SK-N-SH (cell line): ENCODE measurements at regions not wholly inside any gene's neighbourhood (a gene's known extent, or its start where the extent isn't known, plus 50 kb on each side); places are given as distances from the start of the nearest gene placed in this dataset.

Source experiments
- CTCF ChIA-PET: fragments of 300-600, 350-600 bp; formaldehyde crosslinking; extraction: SDS; loops from one replicate; lab custom pipeline; 2021; lab: Yijun Ruan, JAX
- POLR2A ChIA-PET: fragments of 350-600 bp; sonication (Branson Sonifier 250); formaldehyde crosslinking; extraction: SDS; loops from one replicate; lab custom pipeline; 2020; ENCODE audit warnings: antibody characterized with exemption, inconsistent platforms; lab: Yijun Ruan, JAX
- DNase-seq: peaks from one replicate; pipeline ENCODE4 v3.0.0; 2012
- H2AFZ ChIP-seq: fragments of 200-600 bp; sonication (generic); 2 replicates; pipeline ENCODE4 v1.8.1; 2016; ENCODE audit warnings: antibody characterized with exemption, mild to moderate bottlenecking, low read depth
- H3F3A ChIP-seq: fragments of 200-600 bp; sonication (generic); replicated peaks from 2 replicates; pipeline ENCODE3; 2016; ENCODE audit warnings: antibody characterized with exemption, mild to moderate bottlenecking; ENCODE audit not compliant: insufficient read depth
- H3K27ac ChIP-seq, 2 experiments: fragments of 200-500 bp in 1 of 2; fragments of 200-600 bp in 1 of 2; sonication (Bioruptor generic) in 1 of 2; sonication (generic), shearing (Covaris generic) in 1 of 2; 2 replicates each; pipeline versions ENCODE4 v1.5.1 to v1.6.1; 2014 to 2016; ENCODE audit warnings: low read depth in 2 of 2, inconsistent platforms in 1 of 2, low read length in 1 of 2, mild to moderate bottlenecking in 1 of 2, mixed read lengths in 1 of 2
- H3K27me3 ChIP-seq: fragments of 200-600 bp; sonication (generic), shearing (Covaris generic); 2 replicates; pipeline ENCODE4 v1.6.1; 2016; ENCODE audit warnings: mixed run types; ENCODE audit not compliant: insufficient read depth
- H3K36me3 ChIP-seq, 2 experiments: fragments of 200-500 bp in 1 of 2; fragments of 200-600 bp in 1 of 2; sonication (Bioruptor generic) in 1 of 2; sonication (generic) in 1 of 2; replicated peaks in 1 of 2; 2 replicates each; pipeline versions ENCODE3 to v1.5.1; 2014 to 2016; ENCODE audit warnings: low read length in 1 of 2, mild to moderate bottlenecking in 1 of 2; ENCODE audit not compliant: insufficient read depth in 2 of 2, control insufficient read depth in 1 of 2
- H3K4me1 ChIP-seq, 2 experiments: fragments of 200-500 bp in 1 of 2; fragments of 200-600 bp in 1 of 2; sonication (Bioruptor generic) in 1 of 2; sonication (generic), shearing (Covaris generic) in 1 of 2; 2 replicates each; pipeline versions ENCODE4 v1.5.1 to v1.6.1; 2014 to 2016; ENCODE audit warnings: low read depth in 1 of 2, low read length in 1 of 2, mixed run types in 1 of 2; ENCODE audit not compliant: insufficient read depth in 2 of 2, control insufficient read depth in 1 of 2
- H3K4me2 ChIP-seq: fragments of 200-600 bp; sonication (generic), shearing (Covaris generic); 2 replicates; pipeline ENCODE4 v1.6.1; 2017; ENCODE audit warnings: mixed run types
- H3K4me3 ChIP-seq, 2 experiments: fragments of 200-500 bp in 1 of 2; fragments of 200-600 bp in 1 of 2; sonication (Bioruptor generic) in 1 of 2; sonication (generic), shearing (Covaris generic) in 1 of 2; 2 replicates each; pipeline versions ENCODE4 v1.5.1 to v1.8.1; 2014 to 2016; ENCODE audit warnings: low read depth in 2 of 2, inconsistent platforms in 1 of 2, low read length in 1 of 2, mild to moderate bottlenecking in 1 of 2, mixed read lengths in 1 of 2, moderate library complexity in 1 of 2
- H3K79me2 ChIP-seq: fragments of 200-600 bp; sonication (generic); 2 replicates; pipeline ENCODE4 v1.8.1; 2017; ENCODE audit warnings: mild to moderate bottlenecking; ENCODE audit not compliant: insufficient read depth
- H3K9ac ChIP-seq: fragments of 200-600 bp; sonication (generic); 2 replicates; pipeline ENCODE4 v1.6.1; 2017; ENCODE audit warnings: mixed run types
- H3K9me2 ChIP-seq: fragments of 200-600 bp; sonication (generic); 2 replicates; pipeline ENCODE4 v1.6.1; 2017; ENCODE audit warnings: mixed run types
- H3K9me3 ChIP-seq: fragments of 200-600 bp; sonication (generic); 2 replicates; pipeline ENCODE4 v1.6.1; 2017; ENCODE audit warnings: mixed run types, mild to moderate bottlenecking, moderate library complexity
- H4K20me1 ChIP-seq: fragments of 200-600 bp; sonication (generic); 2 replicates; pipeline ENCODE4 v1.6.1; 2017; ENCODE audit warnings: mild to moderate bottlenecking, mixed run types; ENCODE audit not compliant: insufficient read depth
- CTCF ChIP-seq: fragments of 200-600 bp; sonication (generic); IDR thresholded peaks from 2 replicates; pipeline ENCODE4 v1.6.1; 2017; ENCODE audit warnings: antibody characterized with exemption, mild to moderate bottlenecking, moderate library complexity
- EZH2phosphoT487 ChIP-seq: fragments of 200-600 bp; sonication (generic); IDR thresholded peaks from 2 replicates; pipeline ENCODE4 v1.6.1; 2017; ENCODE audit warnings: low read depth, mixed run types, mild to moderate bottlenecking, antibody characterized with exemption, moderate library complexity, borderline replicate concordance
- MEF2A ChIP-seq: IDR thresholded peaks from 2 replicates; pipeline ENCODE4 v1.4.0; 2012; ENCODE audit warnings: low read depth, borderline replicate concordance
- MXI1 ChIP-seq: IDR thresholded peaks from 2 replicates; pipeline ENCODE4 v1.6.1; 2012; ENCODE audit warnings: mild to moderate bottlenecking, low read depth, low read length, improper control_type of control experiment
- PBX3 ChIP-seq: IDR thresholded peaks from 2 replicates; pipeline ENCODE4; 2012
- RFX5 ChIP-seq: IDR thresholded peaks from 2 replicates; pipeline ENCODE4 v1.6.1; 2012; ENCODE audit warnings: mild to moderate bottlenecking, improper control_type of control experiment, low read length
- SIN3A ChIP-seq: IDR thresholded peaks from 2 replicates; pipeline ENCODE4 v1.6.1; 2012; ENCODE audit warnings: low read depth, mild to moderate bottlenecking, low read length, moderate library complexity, borderline replicate concordance
- TAF1 ChIP-seq: IDR thresholded peaks from 2 replicates; pipeline ENCODE4 v1.6.1; 2012; ENCODE audit warnings: low read depth, mild to moderate bottlenecking, low read length, moderate library complexity, borderline replicate concordance
- TEAD4 ChIP-seq: IDR thresholded peaks from 2 replicates; pipeline ENCODE4 v1.4.0; 2012; ENCODE audit warnings: mild to moderate bottlenecking, borderline replicate concordance; ENCODE audit not compliant: insufficient read depth
- USF1 ChIP-seq: IDR thresholded peaks from 2 replicates; pipeline ENCODE4 v1.4.0; 2012; ENCODE audit warnings: low read depth, borderline replicate concordance
- WGBS: methylation state at CpG from one replicate; pipeline ENCODE4 v1.1.6; 2017; ENCODE audit warnings: low lambda C conversion rate; 5-methylcytosine and 5-hydroxymethylcytosine counted together

- Histone ChIP-seq H2AFZ (no peak overlapping the region), H3K27me3 (no peaks in the 10 kb centered on the region), H3F3A (no peaks in the 10 kb centered on the region), H3K4me1 (no peaks in the 10 kb centered on the region), H3K27ac (no peak overlapping the region), H3K36me3 (no peaks in the 10 kb centered on the region), H4K20me1 (no peaks in the 10 kb centered on the region), H3K9ac (no peak overlapping the region), H3K4me2 (no peak overlapping the region), H3K4me3 (no peak overlapping the region), H3K79me2 (no peaks in the 10 kb centered on the region), H3K9me2 (no peaks in the 10 kb centered on the region), H3K9me3 (no peaks in the 10 kb centered on the region)
- WGBS = 18% methylated on average over 4 of the region's 6 CpGs
- CTCF ChIA-PET = no interaction called here
- POLR2A ChIA-PET = no interaction called here
- DNase-seq = no peak
- no peak for TF ChIP-seq MXI1
- no peak for TF ChIP-seq MEF2A
- no peak for TF ChIP-seq TAF1
Observed at GRCh38 chr12:125652681-125653080, 587.4 kb downstream of the AACS start.

- H2AFZ ChIP-seq = no peak overlapping the region
- POLR2A ChIA-PET = no interaction called here
- CTCF ChIA-PET = no interaction called here
Observed at GRCh38 chr12:125657681-125658080, 592.4 kb downstream of the AACS start.

More at GRCh38 chr12:125657681-125658080, 592.4 kb downstream of the AACS start:
- H3K79me2 ChIP-seq = no peaks in the 10 kb centered on the region
- no peak for TF ChIP-seq MXI1
- no peak for TF ChIP-seq RFX5
- TF ChIP-seq MEF2A = no peak
- no peak for TF ChIP-seq CTCF
- no peak for TF ChIP-seq PBX3
- no peak for TF ChIP-seq USF1
- no peak for TF ChIP-seq TEAD4
- TF ChIP-seq SIN3A = no peak
- TF ChIP-seq EZH2phosphoT487 = no peak
- TF ChIP-seq, all 33 proteins: peak for 0
- H3K36me3 ChIP-seq = no peaks in the 10 kb centered on the region
- H3K4me2 ChIP-seq = no peak overlapping the region
- no peak for DNase-seq
- H3K9ac ChIP-seq = no peak overlapping the region
- H3K27me3 ChIP-seq = no peaks in the 10 kb centered on the region
- no peak overlapping the region for H3K4me3 ChIP-seq
- no peaks in the 10 kb centered on the region for H3F3A ChIP-seq
- H4K20me1 ChIP-seq = no peaks in the 10 kb centered on the region
- H3K4me1 ChIP-seq = no peaks in the 10 kb centered on the region
- 57% methylated on average over 3 of the region's 3 CpGs for WGBS
- H3K9me3 ChIP-seq = no peaks in the 10 kb centered on the region; the same call in 1 of the 2 replicates
- H3K9me2 ChIP-seq = no peaks in the 10 kb centered on the region
- H3K27ac ChIP-seq = no peak overlapping the region
